ENCODE measurements at regions not wholly inside any gene's neighbourhood (a gene's known extent, or its start where the extent isn't known, plus 50 kb on each side); places are given as distances from the start of the nearest gene placed in this dataset.
A peak's percentile ranks its signal among the peaks of the same experiment; 100 is the strongest.
"Not testable (repeated sequence)": the region's sequence is repeated elsewhere in the genome, so short reads cannot be mapped to it uniquely, and the experiment has no call there.

DNA sequence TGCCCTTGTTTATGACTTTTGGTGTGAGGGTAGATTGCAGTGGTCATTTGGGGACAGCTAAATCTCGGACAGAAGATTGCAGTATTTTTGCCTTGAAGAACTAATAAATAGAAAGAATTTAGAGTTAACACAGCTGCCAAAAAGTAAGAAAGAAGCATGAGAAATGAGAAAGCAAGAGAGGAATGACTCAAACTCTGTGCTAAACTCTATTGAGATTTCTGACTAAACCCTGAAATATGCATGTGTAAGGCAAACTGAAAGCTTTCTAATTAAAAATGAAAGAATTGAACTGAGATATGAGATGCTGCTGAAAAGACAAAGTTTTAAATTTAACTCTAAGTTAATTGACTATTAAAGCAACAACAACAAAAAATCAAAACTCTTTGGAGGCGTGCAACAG, 791.3 kb downstream of the RAB28 start:
- no peak for DNase-seq (ENCODE audit: low read depth)

- DNase-seq (ENCODE audit: low read depth) = no peak
These were observed 793.0 kb downstream of the RAB28 start for GRCh38 chr4:12691168-12691567.

DNA sequence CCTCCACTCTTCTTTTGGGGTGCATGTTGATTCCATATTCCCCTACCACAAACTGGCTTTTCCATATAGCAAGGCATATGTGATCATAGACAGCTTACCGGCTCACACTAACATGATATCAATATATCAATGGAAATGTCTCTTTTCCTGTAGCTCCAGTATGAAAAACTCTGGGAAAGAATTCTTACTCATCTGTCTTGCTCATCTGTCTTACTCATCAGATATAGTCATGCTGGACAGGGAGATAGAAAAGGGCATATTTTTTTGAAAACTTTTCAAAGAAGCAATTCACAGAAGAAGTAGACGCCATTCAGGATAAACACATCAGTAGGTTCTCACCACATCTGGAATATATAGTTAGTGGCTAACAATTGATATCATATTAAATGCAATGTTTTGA, 794.7 kb downstream of the RAB28 start:
- DNase-seq (ENCODE audit: low read depth) = no peak

GRCh38 chr4:12679217-12679616, 804.9 kb downstream of the RAB28 start:
- DNase-seq (ENCODE audit: low read depth) = no peak

DNA sequence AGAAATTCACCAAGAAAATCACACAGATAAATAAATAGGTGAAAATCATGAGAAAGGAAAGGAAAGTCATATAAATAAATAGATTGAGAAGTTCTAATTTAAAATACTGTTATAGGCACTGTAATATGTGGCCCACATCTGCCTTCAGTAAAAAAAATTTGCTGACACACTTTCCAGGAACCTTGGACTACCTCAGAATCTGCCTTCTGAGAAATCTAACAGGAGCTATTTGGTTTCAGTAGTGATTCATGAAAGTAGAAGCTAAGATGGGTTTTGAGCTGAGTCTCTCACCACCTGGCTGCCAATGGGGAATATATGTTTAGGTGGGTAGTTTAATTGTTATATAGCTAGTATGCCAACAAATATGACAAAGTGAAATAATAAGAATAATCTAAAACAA, 810.0 kb downstream of the RAB28 start:
- no peak for DNase-seq (ENCODE audit: low read depth)

- no peak for DNase-seq (ENCODE audit: low read depth)
These were observed 811.8 kb downstream of the RAB28 start for GRCh38 chr4:12672303-12672702.

DNA sequence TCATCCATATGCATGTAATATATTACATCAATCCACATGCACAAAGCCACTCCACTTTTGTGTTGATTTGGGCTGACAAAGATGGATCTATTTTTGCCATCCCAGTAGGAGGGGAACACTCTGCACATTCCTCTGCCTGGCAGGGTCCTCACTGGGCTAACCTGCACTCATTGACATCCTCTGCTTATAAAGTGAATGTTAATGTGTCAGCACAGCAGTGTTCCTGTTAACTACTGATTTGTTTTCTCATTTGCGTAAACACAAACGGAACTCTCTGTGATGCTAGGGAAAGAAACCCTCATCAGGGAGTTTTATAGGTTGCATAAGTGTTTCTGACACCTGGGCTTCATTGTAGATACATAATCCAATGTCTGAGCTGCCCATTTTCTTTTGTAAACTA, 826.0 kb downstream of the RAB28 start:
- no peak for DNase-seq (ENCODE audit: low read depth)

DNA sequence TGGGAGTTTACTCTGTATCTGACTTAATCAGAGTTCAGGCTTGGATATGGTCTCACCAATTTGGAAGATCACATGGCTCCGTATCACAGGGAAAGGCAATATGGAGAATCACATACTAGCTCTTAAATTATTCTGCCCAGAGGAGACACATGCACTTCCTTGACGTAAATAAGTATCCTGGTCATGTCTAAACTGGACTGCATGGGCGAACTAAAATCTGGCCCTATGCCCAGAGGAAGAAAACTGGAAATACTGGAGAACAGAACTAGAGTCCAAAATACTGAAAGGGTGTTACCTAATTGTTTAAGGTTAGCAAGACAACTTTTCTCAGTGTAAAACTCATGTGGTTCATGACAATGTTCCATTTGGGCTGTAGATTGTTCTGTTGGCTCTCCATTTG, 832.3 kb downstream of the RAB28 start:
- no peak for DNase-seq (ENCODE audit: low read depth)

GRCh38 chr4:12645732-12646131, 838.4 kb downstream of the RAB28 start:
- DNase-seq (ENCODE audit: low read depth) = no peak

DNA sequence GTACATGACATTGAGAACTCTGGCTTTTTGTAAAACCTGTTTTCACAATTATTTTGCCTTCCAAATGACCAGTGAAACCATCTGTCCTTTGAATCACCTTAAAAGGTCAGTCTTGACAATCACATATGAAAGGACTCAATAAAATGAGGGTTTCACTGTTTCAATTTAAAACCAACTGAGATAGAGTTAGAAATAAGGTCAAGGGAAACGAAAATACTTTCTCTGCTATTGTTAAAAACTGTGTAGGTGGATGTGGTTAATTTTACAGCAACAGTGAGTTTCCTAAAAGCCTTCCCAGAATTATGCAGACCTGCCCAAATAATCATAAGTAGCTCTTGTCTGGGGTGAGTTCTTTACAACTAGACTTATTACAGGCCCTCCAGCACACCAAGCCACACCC, 839.9 kb downstream of the RAB28 start:
- no peak for DNase-seq (ENCODE audit: low read depth)

DNA sequence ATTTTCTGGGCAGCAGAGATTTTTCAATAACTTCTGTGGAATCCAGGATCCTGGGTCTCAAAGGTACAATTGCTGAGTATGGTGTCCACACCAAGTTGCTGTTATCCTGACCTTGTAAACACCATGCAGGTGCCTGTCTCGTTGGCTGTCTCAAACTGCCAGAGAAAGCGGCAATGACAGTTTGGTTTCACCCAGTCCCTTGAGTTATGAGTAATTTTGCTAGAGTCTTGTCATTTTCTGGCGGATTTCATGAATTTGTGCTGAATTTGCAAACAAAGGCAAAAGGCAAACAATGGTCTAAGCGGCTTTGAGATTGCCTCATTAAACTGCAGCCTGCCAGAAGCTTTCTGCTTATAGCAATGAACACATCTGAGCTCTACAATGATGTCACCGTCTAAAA, 847.9 kb downstream of the RAB28 start:
- no peak for DNase-seq (ENCODE audit: low read depth)

- DNase-seq (ENCODE audit: low read depth) = no peak
These were observed 848.5 kb downstream of the RAB28 start for GRCh38 chr4:12635629-12636028.

DNA sequence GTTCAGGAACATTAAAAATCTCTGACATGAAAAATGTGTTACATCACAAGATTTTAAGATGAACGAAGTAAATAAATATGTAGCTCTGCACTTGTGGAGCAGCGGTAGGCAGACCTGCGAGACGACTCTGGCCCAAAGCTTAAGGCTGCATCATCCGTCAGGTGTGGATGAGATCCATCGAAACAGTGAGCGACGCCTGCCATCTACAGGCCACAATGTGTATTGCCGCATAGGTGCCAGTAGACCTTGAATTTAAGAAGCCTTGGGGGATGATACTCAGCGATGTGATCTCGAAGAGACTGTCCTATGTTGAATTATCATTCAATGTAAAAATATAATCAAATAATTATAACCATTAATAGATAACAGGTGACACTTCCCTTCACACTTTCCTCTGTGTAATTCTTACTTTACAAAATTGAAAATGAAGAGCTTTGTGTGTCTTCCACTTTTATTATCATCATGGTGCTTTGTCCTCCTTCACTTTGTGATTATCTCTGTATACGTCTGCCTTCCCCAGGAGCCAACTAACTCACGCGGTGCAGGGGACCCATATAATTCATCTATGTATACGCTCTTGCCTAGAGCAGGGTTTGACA, 851.0 kb downstream of the RAB28 start:
- peak; percentile 12 for DNase-seq (ENCODE audit: low read depth)

DNA sequence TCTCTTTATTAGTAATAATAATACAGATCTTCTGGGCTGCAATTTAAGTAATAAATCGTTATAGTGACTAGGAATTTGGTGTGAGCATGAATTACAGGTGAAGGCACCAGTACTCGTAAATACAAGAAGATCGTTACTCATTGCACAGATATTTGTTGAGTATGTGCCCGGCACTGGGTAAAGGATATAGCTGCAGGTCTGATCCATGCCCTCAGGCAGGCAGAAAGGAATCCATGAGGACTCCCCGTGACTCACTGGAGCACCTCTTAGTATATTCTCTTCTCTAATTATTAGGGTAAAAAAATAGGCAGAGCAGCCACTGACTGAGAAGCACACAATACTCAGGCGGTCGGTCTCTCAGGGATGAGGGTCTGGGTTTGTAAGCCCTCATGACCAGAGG, 868.3 kb downstream of the RAB28 start:
- no peak for DNase-seq (ENCODE audit: low read depth)

DNA sequence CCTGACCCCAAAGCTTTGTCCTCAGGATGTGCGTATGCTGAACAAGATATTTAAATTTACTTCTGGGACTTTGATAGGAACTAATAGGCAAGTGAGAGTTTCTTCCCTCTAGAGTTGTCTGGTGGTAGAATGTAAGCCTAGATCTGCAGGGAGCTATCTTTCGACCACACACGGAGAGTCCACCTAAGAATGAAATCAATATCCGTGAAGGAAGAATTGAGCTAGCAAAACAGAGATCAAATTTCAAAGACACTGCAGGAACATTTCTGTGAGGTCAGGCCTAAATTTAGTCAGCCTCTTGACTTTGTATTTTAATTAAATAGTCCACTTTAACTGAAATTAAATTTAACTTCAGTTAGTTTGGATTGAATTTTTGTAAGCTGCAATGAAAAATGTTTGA, 871.3 kb downstream of the RAB28 start:
- DNase-seq (ENCODE audit: low read depth) = no peak

- not testable (repeated sequence) for DNase-seq (ENCODE audit: low read depth)
These were observed 874.8 kb downstream of the RAB28 start for GRCh38 chr4:12609212-12609875.

DNA sequence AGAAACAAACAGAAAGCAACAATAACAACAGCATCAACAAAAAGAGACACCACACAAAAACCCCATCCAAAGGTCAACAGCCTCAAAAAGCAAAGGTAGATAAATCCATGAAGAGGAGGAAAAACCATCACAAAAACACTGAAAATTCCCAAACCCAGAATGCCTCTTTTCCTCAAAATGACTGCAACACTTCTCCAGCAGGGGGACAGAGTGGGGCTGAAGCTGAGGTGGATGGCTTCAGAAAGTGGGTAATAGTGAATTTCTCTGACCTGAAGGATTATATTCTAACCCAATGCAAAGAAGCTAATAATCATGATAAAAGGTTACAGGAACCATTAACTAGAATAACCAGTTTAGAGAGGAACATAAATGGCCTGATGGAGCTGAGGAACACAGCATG, 888.2 kb downstream of the RAB28 start:
- DNase-seq (ENCODE audit: low read depth) = no peak

DNA sequence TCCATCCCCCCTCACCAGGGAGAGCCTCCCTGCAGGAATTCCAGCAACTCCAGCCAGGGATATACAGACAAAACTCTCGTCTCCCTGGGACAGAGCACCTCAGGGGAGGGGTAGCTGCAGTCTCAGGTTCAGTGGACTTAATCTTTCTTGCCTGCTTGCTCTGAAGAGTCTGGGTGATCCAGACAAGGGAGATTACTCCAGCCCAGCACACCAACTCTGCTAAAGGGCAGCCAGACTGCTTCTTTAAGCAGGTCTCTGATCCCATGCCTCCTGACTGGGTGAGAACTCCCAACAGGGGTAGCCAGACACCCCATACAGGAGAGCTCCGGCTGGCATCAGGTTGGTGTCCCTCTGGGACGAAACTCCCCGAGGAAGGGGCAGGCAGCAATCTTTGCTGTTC, 888.7 kb downstream of the RAB28 start:
- DNase-seq (ENCODE audit: low read depth) = no peak

- no peak for DNase-seq (ENCODE audit: low read depth)
These were observed 895.6 kb downstream of the RAB28 start for GRCh38 chr4:12588582-12588981.

DNA sequence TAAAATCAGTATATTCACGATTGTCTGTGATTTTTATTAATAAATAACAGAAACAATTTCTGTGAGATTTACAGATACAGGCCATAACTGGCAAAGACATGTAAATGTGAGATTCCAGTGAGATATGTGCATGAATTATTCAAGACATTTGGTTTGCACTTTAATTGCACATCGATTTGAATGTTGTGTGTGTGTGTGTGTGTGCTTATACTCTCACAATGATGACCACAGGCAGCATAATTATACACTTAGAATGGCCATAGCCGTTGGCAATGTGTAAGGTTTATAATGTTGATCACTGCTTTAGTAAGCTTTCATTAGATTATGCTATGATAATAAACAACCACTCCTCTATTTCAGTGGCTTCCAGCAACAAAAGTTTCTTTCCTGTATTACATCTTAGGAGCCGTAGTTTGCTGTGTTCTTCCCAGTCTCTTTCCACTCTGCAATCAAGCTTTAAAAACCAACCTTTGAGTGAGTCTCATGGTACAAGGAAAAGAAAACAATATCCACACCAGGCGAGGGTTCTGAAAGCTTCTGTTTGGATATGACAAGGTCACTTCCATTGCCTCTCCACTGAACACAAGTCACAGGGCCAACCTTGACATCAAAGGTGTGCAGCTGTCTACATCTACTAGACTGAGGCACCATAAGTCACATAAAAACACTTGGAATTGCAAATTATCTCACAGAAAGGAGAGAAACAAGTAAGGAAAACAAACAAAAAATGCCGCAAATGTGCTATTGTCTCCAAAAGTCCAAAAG, 897.7 kb downstream of the RAB28 start:
- DNase-seq (ENCODE audit: low read depth) = no peak

DNA sequence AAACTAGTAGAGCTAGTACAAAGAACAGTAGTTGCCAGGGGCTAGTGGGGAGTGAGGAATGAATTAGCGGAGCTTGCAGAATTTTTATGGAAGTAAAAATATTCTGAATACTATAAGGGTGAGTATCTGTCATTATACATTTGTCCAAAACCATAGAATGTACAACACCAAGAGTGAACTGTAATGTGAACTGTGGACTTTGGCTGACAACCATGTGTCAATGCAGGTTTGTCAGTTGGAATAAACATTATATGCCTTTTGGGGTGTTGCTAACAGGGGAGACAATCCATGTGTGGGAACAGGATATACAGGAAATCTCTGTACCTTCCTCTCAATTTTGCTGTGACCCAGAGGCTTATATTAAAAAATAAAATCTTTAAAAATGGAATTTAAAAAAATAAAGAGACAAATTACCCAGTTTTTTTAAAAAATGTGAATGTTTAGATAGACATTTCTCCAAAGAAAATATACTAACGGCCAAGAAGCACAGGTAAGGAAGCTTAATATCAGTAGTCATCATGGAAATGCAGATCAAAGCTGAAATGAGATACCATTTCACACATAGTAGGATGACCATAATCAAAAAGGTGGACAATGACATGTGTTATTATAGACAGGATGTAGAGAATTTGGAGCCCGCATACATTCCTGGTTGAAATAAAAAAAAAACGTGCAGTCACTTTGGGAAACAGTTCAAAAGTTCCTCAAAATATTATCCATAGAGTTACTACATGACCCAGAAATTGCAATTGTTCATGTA, 899.8 kb downstream of the RAB28 start:
- no peak for DNase-seq (ENCODE audit: low read depth)

DNA sequence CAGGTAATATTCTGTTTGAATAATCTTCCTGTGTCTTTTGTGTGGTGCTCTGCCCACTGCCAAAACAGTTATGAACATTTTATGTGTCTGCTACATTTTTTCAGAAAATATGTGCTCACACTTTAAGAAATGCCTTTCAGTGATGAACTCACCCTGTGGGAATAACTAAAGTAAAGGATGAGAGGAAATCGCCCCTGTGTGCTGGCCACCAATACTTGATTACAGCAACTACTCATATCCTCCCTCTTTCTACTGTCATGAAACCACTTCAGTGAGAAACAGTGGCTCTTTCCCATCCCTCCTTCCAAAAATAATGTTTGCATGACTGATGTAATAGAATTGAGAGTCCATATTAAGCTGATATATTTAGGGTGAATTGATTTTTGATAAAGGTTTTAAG, 900.9 kb downstream of the RAB28 start:
- DNase-seq (ENCODE audit: low read depth) = no peak

GRCh38 chr4:12580787-12581186, 903.4 kb downstream of the RAB28 start:
- no peak for DNase-seq (ENCODE audit: low read depth)
